ENCODE measurements at regions not wholly inside any gene's neighbourhood (a gene's known extent, or its start where the extent isn't known, plus 50 kb on each side); places are given as distances from the start of the nearest gene placed in this dataset.
A peak's percentile ranks its signal among the peaks of the same experiment; 100 is the strongest.

DNA sequence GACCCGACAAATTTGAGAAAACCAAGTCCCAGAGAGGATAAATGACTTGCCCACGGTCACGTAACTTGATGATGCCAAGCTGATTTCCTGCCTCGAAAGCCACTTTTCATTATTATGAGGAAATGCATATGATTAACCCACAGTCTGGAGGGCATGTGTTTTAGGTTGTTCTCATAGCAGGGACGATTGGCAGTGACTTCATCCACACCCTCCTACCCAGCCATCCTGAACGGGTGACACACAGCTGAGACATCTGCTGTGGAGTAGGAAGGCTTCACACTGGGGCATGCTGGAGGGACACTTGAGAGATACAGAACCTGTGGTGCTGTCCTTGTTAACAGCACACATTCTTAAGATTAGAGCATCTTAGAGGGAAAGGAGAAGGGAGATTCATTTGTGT is 65.4 kb upstream of the WDFY2 start:
- no peak overlapping the region for H3K4me3 ChIP-seq (replicated peaks; ENCODE audit: low read depth, low read length)
- no peak for DNase-seq (ENCODE audit: low read depth)
- TF ChIP-seq, protein P1, sequence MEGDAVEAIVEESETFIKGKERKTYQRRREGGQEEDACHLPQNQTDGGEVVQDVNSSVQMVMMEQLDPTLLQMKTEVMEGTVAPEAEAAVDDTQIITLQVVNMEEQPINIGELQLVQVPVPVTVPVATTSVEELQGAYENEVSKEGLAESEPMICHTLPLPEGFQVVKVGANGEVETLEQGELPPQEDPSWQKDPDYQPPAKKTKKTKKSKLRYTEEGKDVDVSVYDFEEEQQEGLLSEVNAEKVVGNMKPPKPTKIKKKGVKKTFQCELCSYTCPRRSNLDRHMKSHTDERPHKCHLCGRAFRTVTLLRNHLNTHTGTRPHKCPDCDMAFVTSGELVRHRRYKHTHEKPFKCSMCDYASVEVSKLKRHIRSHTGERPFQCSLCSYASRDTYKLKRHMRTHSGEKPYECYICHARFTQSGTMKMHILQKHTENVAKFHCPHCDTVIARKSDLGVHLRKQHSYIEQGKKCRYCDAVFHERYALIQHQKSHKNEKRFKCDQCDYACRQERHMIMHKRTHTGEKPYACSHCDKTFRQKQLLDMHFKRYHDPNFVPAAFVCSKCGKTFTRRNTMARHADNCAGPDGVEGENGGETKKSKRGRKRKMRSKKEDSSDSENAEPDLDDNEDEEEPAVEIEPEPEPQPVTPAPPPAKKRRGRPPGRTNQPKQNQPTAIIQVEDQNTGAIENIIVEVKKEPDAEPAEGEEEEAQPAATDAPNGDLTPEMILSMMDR (IDR thresholded peaks at IDR 0.05; ENCODE audit: low read length, missing control alignments) = no peak

DNA sequence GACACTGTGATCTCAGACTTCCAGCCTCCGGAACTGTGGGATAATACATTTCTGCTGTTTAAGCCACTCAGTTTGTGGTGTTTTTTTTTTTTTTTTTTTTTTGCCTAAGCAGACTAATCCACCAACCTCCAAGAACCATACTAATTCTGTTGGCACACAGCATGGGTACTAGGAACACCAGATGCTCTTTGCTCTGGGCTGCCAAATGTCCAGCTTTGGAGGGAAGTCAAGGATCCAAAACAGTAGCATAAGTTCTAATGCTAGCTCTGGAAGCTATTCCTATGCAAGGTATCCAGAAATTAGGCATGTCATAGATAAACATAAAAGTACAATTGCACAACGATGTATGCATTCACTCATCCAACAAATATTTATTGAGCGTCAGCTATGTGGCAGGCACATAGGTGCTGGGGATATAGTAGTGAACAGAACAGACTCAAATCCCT is 64.5 kb upstream of the WDFY2 start:
- TF ChIP-seq, protein P1 (IDR thresholded peaks at IDR 0.05; ENCODE audit: low read length, missing control alignments) = no peak
- H3K4me3 ChIP-seq (replicated peaks; ENCODE audit: low read depth, low read length) = no peak overlapping the region
- DNase-seq (ENCODE audit: low read depth) = peak; percentile 57

DNA sequence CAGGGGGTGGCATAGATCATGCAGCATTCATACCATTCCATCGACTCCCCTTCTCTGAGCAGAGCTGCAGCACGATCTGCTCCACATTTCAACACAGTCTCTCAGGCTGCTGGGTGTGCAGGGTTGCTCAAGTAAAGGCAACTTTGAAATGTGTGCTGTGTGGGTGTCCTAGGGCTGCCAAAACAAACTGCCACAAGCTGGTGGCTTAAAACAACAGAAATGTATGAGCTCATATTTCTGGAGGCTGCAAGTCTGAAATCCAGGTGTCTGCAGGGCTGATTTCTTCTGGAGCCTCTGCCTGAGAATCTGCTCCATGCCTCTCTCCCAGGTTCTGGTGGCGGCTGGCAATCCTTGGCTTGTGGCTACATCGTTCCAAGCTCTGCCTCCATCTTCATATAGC is 63.7 kb upstream of the WDFY2 start:
- peak; percentile 79 for DNase-seq (ENCODE audit: low read depth)
- H3K4me3 ChIP-seq (replicated peaks; ENCODE audit: low read depth, low read length) = no peak overlapping the region
- TF ChIP-seq, protein P1 (IDR thresholded peaks at IDR 0.05; ENCODE audit: low read length, missing control alignments) = no peak

DNA sequence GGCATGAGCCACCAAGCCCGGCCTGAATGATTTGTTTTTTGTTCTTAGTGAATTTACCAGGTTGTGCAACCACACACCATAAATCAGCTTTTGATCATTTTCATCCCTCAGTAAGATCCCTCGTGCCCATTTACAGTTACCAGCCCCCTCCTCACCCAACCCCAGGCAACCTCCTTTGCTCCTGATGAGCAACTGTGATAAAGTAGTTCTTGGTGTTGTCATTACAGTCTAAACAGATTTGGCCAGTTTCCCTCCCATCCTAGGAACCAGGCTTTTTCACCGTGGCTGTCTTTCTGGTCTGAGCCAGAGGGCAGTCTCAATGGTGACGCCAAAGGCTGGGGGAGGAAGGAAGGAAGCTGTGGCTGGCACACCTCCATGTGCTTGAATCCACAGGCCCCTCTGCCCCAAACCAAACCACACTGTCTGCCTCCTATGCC is 61.2 kb upstream of the WDFY2 start:
- peak; percentile 79 for DNase-seq (ENCODE audit: low read depth)
- TF ChIP-seq, protein P1 (IDR thresholded peaks at IDR 0.05; ENCODE audit: low read length, missing control alignments) = no peak
- H3K4me3 ChIP-seq (replicated peaks; ENCODE audit: low read depth, low read length) = no peak overlapping the region

DNA sequence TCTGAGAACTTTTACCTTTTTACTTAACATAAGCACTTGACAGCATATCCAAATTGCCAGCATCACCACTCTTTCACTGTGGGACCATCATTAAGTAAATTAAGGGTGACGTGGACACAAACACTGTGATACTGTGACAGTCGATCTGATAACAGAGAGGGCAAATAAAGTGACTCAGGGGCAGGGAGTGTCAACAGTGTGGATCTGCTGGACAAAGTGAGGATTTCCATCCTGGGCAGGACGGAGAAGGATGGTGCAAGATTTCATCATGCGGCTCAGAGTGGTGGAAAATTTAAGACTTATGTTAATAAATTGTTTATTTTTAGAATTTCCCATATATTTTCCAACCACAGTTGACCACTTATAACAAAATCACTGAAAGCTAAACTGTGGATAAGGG is 60.0 kb upstream of the WDFY2 start:
- no peak for DNase-seq (ENCODE audit: low read depth)
- H3K4me3 ChIP-seq (replicated peaks; ENCODE audit: low read depth, low read length) = no peak overlapping the region
- TF ChIP-seq, protein P1 (IDR thresholded peaks at IDR 0.05; ENCODE audit: low read length, missing control alignments) = no peak

DNA sequence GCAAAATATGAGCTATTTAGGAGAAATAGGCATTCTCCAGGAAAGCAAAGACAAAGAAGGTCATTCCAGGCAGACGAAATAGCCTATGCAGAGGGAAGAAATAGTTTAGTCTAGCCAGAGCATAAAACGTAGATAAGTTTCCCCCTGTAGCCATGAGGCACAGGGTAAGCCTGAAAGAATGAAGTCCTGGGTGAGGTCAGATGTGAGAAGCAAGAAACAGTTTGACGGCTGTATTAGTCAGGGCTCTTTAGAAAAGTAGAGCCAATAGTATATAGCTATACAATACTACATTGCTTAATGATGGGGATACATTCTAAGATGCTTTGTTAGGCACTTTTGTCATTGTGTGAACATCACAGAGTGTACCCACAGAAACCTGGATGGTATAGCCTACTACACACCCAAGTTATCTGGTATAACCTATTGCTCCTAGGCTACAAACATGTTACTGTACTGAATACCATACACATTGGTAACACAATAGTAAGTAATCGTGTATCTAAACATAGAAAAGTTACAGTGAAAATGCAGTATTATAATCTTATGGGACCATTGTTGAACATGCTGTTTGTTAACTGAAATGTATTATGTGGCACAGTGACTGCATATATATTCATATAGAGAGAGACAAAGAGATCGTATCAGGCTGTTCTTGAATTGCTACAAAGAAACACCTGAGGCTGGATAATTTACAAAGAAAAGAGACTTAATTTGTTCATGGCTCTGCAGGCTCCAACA is 59.3 kb upstream of the WDFY2 start:
- peak; percentile 47 for DNase-seq (ENCODE audit: low read depth)
- no peak overlapping the region for H3K4me3 ChIP-seq (replicated peaks; ENCODE audit: low read depth, low read length)
- TF ChIP-seq, protein P1 (IDR thresholded peaks at IDR 0.05; ENCODE audit: low read length, missing control alignments) = no peak
